HUES64 (cell line): ENCODE measurements at regions not wholly inside any gene's neighbourhood (a gene's known extent, or its start where the extent isn't known, plus 50 kb on each side); places are given as distances from the start of the nearest gene placed in this dataset.

Experiments
- H3K27ac ChIP-seq: 2 replicates; pipeline ENCODE4 v1.7.0; 2013; ENCODE audit warnings: low read depth, low read length, inconsistent platforms
- H3K27me3 ChIP-seq: 2 replicates; pipeline ENCODE4 v1.6.1; 2013; ENCODE audit warnings: mild to moderate bottlenecking, low read length; ENCODE audit not compliant: insufficient read depth
- H3K36me3 ChIP-seq: 2 replicates; pipeline ENCODE4 v1.6.1; 2013; ENCODE audit warnings: mild to moderate bottlenecking, low read length; ENCODE audit not compliant: insufficient read depth
- H3K4me1 ChIP-seq: 2 replicates; pipeline ENCODE4 v1.6.1; 2013; ENCODE audit warnings: mild to moderate bottlenecking, low read length, moderate library complexity; ENCODE audit not compliant: insufficient read depth
- H3K4me3 ChIP-seq: 2 replicates; pipeline ENCODE4 v1.5.1; 2013; ENCODE audit warnings: mild to moderate bottlenecking, low read length, moderate library complexity
- H3K9ac ChIP-seq: 2 replicates; pipeline ENCODE4 v1.6.1; 2013; ENCODE audit warnings: mild to moderate bottlenecking, low read depth, low read length
- H3K9me3 ChIP-seq: 2 replicates; pipeline ENCODE4 v1.6.1; 2013; ENCODE audit warnings: low read depth, low read length; ENCODE audit not compliant: insufficient read depth
- WGBS: fragments of 150-250, 120-280 bp; methylation state at CpG from one replicate; pipeline ENCODE4 v1.1.7; 2013; ENCODE audit warnings: missing lambda C conversion rate; 5-methylcytosine and 5-hydroxymethylcytosine counted together

DNA sequence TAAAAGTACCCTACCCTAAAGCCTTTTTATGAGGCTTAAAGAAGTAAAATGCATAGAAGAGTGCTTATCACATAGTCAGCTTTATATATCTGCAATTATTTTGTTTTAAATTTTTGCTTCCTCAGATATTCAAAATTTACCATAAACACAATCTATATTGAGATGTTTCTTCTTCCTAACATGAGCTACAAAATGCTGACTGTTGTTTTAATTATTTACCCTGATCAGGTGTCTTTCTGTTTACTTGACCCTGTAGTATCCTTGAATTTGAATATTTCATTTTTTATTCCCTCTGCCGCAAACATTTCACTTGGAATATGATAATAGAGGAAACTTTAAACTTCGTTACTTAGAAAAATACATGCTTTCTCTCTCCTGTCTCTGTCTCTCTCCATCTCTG lies 147.9 kb downstream of the TMX3 start:
- no peak overlapping the region for H3K9ac ChIP-seq
- no peaks in the 10 kb centered on the region for H3K36me3 ChIP-seq
- no peaks in the 10 kb centered on the region for H3K27me3 ChIP-seq
- no peak overlapping the region for H3K27ac ChIP-seq
- H3K4me1 ChIP-seq, result peaks cover 36% of the 10 kb centered on the region
- H3K4me3 ChIP-seq, result no peak overlapping the region
- H3K9me3 ChIP-seq, result no peaks in the 10 kb centered on the region
- no CpG with 5 or more reads among the region's 2 CpGs for WGBS

DNA sequence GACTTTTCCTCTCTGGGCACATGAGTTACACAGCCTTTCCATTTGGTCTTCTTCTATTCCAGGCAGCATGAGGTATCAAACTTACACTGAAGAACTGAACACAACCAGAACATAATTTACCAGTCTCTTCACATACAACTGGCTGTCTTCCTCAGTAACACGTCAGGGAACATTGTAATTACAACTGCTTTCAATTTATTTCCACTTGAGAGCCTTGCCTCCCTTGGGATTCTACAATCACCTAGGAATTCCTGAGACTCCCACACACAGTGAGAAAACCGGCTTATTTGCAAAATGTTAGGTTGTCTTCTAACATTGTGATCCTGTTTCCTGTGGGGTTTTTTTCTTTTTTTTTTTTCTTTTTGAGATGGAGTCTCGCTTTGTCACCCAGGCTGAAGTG lies 149.9 kb downstream of the TMX3 start:
- peaks cover 32% of the 10 kb centered on the region for H3K4me1 ChIP-seq
- H3K27ac ChIP-seq, result peak overlapping the region; percentile 20; the same call in 1 of the 2 replicates
- no peaks in the 10 kb centered on the region for H3K36me3 ChIP-seq
- no peaks in the 10 kb centered on the region for H3K27me3 ChIP-seq
- 85% methylated on average over 2 of the region's 3 CpGs for WGBS
- no peak overlapping the region for H3K4me3 ChIP-seq
- H3K9me3 ChIP-seq, result no peaks in the 10 kb centered on the region
- no peak overlapping the region for H3K9ac ChIP-seq

DNA sequence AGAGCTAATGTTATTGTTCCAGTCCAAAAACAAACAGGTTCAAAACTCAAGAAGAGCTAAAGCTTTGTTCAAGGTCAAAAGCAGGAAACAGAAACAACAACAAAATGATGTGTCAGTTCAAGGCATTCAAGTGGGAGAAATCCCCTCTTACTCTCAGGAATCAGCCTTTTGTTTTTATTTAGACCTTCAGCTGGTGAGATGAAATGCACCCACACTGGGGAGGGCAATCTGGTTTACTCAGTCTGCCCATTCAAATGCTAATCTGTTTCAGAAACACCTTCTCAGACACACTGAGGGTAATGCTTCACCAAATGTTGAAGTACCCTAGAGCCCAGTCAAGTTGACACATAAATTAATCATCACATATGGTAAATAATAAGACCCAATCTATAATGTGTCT lies 150.6 kb downstream of the TMX3 start:
- H3K4me1 ChIP-seq, result peaks cover 29% of the 10 kb centered on the region
- H3K4me3 ChIP-seq, result no peak overlapping the region
- peak overlapping the region; percentile 64; the same call in 1 of the 2 replicates for H3K27ac ChIP-seq
- no peaks in the 10 kb centered on the region for H3K27me3 ChIP-seq
- no peaks in the 10 kb centered on the region for H3K36me3 ChIP-seq
- no peak overlapping the region for H3K9ac ChIP-seq
- H3K9me3 ChIP-seq, result no peaks in the 10 kb centered on the region

DNA sequence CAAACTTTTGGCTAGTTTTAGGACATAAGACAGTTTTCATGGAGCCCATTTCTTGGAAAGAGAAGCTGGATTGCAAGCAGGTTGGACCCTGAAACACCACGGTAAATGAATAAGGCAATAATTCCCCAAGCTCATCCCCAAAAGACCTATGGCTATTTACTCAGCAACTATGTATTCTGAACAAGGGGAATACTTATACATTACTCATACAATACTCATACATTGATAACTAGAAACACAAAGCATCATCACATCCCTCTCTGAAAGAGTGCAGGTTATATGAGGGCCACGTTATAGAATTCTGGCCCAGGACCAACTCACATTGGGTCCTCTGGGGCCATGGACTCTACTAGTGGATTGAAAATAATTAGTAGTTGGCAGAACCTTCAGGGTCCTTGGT lies 154.8 kb downstream of the TMX3 start:
- H3K4me1 ChIP-seq, result peaks cover 29% of the 10 kb centered on the region
- H3K9me3 ChIP-seq, result no peaks in the 10 kb centered on the region
- no peaks in the 10 kb centered on the region for H3K36me3 ChIP-seq
- no peak overlapping the region for H3K9ac ChIP-seq
- H3K27me3 ChIP-seq, result no peaks in the 10 kb centered on the region
- no peak overlapping the region for H3K4me3 ChIP-seq
- WGBS, result 92% methylated on average over 2 of the region's 2 CpGs
- no peak overlapping the region for H3K27ac ChIP-seq

DNA sequence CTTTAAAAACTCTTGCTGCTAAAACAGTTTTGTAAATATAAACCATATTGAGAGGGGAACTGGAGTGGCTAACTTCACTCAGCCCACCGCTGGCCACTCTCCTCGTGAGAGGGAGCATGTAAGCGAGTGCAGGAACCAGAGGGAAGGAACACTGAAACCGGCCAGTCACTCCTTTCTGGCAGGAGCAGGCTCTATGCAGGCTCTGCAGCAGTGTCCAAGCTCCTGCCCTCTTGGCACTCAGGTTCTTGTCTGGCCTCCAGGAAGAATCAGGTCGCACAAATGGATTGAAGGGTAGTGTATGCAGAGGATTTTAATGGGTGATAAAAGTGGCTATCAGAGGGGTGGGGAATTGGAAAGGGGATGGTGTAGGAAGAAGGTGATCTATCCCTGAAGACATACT lies 157.7 kb downstream of the TMX3 start:
- Histone ChIP-seq H3K4me1 (peaks cover 1% of the 10 kb centered on the region; the same call in 1 of the 2 replicates), H3K9ac (no peak overlapping the region), H3K9me3 (no peaks in the 10 kb centered on the region), H3K27me3 (no peaks in the 10 kb centered on the region), H3K4me3 (no peak overlapping the region), H3K27ac (no peak overlapping the region), H3K36me3 (no peaks in the 10 kb centered on the region)
- WGBS, result 93% methylated on average over 5 of the region's 5 CpGs

DNA sequence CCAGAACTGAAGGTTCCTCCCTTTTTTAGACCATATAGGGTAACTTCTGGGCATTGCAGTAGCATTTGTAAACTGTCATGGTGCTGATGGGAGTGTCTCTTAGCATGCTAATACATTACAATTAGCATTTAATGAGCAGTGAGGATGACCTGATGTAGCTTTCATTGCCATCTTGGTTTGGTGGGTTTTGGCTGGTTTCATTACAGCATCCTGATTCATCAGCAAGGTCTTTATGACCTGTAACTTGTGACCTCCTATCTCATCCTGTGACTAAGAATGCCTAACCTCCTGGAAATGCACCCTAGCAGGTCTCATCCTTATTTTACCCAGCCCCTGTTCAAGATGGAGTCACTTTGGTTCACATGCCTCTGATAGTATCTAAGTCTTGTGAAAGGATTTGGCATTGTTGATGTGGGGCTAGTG lies 159.0 kb downstream of the TMX3 start:
- Histone ChIP-seq H3K27ac (no peak overlapping the region), H3K9me3 (no peaks in the 10 kb centered on the region), H3K27me3 (no peaks in the 10 kb centered on the region), H3K4me1 (no peaks in the 10 kb centered on the region), H3K9ac (no peak overlapping the region), H3K36me3 (no peaks in the 10 kb centered on the region), H3K4me3 (no peak overlapping the region)

DNA sequence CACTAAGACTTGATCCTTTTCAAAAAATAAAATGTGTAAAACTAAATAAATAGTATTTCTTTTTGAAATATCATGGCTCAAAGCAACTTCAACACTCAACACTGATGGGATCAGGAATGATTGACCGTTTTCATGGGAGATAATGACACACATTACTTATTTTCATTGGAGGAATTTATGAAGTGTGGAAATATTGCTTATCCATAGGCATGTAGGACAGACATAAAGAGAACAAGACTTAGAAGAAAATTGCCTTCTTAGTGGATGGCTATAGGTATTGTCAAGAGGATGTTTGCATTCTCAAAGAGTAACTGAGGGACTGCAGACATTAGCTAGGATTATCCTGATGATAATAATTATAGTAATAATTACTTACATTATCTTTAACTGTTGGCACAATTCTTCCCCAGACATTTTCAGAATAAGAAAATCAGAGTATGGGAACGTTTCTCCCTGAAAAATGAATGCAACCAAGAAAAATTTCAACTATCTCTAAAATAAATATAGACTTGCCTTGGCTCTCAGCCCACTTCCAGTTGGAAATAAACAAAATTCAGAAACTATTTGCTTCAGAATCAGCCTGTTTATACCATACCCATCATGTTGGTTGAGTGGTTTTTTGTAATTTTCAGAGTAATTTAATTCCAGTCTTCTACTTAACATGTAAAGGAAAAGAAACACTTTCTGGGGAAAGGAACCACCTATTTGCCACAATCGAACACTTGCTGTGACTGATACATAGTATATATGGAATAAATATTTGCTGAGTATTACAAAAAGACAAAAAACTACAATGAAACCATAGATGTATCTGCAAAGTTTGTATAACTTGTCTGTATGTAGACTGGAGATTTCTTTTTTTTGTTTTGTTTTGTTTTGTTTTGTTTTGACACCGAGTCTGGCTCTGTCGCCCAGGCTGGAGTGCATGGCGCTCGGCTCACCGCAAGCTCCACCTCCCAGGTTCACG lies 165.7 kb downstream of the TMX3 start:
- no peak overlapping the region for H3K4me3 ChIP-seq
- no peaks in the 10 kb centered on the region for H3K4me1 ChIP-seq
- no peak overlapping the region for H3K27ac ChIP-seq
- H3K36me3 ChIP-seq, result no peaks in the 10 kb centered on the region
- H3K9me3 ChIP-seq, result no peaks in the 10 kb centered on the region
- H3K9ac ChIP-seq, result no peak overlapping the region
- 97% methylated on average over 7 of the region's 9 CpGs for WGBS
- no peaks in the 10 kb centered on the region for H3K27me3 ChIP-seq

DNA sequence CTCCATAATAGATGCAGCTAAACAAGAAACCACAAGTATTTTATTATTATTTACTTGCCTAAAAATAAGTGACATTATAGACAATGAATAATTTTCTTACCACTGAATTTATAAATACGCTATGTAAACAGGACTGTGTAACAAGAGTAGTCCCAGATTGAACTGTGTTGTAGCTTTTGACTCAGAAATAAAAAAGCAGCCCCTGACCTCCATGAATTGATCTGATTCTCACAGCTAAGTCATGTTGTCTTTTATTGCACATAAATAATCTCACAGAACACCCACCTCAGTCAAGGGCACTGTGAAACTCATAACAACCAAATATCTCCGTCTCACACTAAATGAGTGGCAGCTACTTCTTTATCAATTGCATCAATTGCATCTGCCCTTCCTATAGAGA lies 171.6 kb downstream of the TMX3 start:
- no peaks in the 10 kb centered on the region for H3K4me1 ChIP-seq
- no peaks in the 10 kb centered on the region for H3K36me3 ChIP-seq
- H3K27me3 ChIP-seq, result no peaks in the 10 kb centered on the region
- WGBS, result 94% methylated on average over 2 of the region's 2 CpGs
- no peaks in the 10 kb centered on the region for H3K9me3 ChIP-seq
- no peak overlapping the region for H3K9ac ChIP-seq
- no peak overlapping the region for H3K27ac ChIP-seq
- H3K4me3 ChIP-seq, result no peak overlapping the region

DNA sequence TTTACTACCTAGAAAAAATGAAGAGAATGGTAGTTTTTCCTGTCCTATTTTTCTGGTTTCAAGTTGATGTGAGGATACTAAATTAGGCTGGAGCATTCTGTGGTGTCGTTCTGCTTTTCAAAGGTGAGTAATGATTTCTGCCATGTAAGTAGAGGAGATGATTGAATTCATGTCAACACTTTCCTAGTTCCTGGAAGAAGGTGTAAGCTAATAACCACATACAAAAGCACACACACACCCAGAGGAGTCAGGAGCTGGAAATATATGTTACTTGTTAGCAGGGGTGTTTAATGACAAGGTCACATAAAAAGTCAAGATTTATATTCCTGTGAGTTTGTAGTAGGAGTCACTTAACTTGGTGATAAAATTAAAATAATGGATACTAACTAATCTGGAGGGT lies 172.1 kb downstream of the TMX3 start:
- Histone ChIP-seq H3K9me3 (no peaks in the 10 kb centered on the region), H3K36me3 (no peaks in the 10 kb centered on the region), H3K4me3 (no peak overlapping the region), H3K27ac (no peak overlapping the region), H3K27me3 (no peaks in the 10 kb centered on the region), H3K9ac (no peak overlapping the region), H3K4me1 (no peaks in the 10 kb centered on the region)
- 82% methylated on average over 1 of the region's 1 CpG for WGBS

DNA sequence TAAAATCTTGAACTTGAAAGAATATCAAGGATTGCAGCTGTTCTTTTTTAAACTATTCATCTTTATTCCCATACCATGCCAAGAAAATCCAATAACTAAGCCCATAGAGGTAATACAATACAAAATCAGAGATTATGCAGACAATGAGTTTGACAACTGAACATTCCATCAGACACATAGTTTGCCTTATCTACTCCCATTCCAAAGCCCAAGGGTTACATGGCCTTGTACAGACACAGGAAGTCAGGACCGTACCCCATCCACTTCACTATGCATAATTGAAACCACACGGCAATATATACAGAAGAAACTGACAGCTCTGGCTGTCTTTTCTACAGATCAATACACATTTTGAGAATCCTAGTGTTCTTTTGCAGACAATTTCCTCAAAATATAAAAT lies 181.3 kb downstream of the TMX3 start:
- H3K27ac ChIP-seq, result no peak overlapping the region
- no peak overlapping the region for H3K4me3 ChIP-seq
- no peaks in the 10 kb centered on the region for H3K36me3 ChIP-seq
- H3K27me3 ChIP-seq, result no peaks in the 10 kb centered on the region
- WGBS, result 95% methylated on average over 2 of the region's 2 CpGs
- no peak overlapping the region for H3K9ac ChIP-seq
- H3K4me1 ChIP-seq, result peaks cover 10% of the 10 kb centered on the region; the same call in 1 of the 2 replicates
- no peaks in the 10 kb centered on the region for H3K9me3 ChIP-seq

DNA sequence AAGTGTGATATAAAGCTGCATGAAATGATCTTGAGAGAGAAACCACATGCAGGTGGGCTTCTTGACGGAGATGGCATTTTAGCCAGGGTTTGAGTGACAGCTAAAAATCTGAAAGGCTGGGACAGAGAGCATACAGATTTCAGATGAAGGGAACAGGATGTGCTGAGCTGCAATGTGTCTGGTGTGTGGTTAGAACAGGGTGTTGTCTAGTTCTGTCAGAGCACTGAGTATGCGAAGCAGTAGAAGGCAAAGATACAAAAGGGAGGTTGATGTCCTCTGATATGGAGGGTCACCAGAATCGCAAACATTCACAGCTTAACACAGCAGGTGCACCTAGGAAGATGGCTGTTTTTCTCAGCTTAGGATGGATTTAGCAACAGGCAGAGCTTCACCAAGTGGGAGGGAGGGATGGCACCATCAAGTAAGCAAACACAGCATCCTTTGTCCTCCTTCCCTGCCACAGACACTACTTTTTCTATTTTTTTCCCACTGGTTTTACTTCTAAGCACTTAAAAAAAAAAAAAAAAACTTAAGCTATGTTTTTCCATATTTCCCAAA lies 182.5 kb downstream of the TMX3 start:
- no peaks in the 10 kb centered on the region for H3K27me3 ChIP-seq
- no peak overlapping the region for H3K4me3 ChIP-seq

More for the DNA sequence above, 182.5 kb downstream of the TMX3 start:
- 90% methylated on average over 3 of the region's 3 CpGs for WGBS
- Histone ChIP-seq H3K4me1 (peaks cover 10% of the 10 kb centered on the region; the same call in 1 of the 2 replicates), H3K9me3 (no peaks in the 10 kb centered on the region), H3K9ac (no peak overlapping the region), H3K36me3 (no peaks in the 10 kb centered on the region), H3K27ac (no peak overlapping the region)
